NOMO-1 (cell line): ENCODE measurements at regions not wholly inside any gene's neighbourhood (a gene's known extent, or its start where the extent isn't known, plus 50 kb on each side); places are given as distances from the start of the nearest gene placed in this dataset.
"Not testable (repeated sequence)": the region's sequence is repeated elsewhere in the genome, so short reads cannot be mapped to it uniquely, and the experiment has no call there.

Source experiments
- DNase-seq, 2 experiments: peaks; one replicate each; lab custom pipeline; 2025; ENCODE audit not compliant: unreplicated experiment in 2 of 2; lab: John Stamatoyannopoulos, UW

DNA sequence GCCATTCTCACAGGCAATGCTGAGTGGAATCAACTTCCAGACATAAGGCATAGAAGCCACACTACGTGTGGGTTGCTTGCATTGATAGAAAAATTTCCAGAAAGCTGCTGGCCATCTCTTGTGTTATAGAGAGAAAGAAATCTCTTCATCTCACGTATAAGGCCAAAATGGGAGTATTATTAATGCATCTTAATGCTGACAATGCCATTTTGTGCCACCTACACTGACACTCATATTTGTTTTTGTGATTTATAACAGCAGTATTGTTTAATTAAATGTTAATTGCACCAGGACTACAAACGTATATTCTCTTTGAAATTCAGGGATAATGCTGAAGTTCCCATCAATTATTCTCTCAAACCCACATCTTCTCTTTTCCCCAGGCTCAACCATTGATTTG is 56.1 kb upstream of the TMEM132D start:
- no peak for DNase-seq

DNA sequence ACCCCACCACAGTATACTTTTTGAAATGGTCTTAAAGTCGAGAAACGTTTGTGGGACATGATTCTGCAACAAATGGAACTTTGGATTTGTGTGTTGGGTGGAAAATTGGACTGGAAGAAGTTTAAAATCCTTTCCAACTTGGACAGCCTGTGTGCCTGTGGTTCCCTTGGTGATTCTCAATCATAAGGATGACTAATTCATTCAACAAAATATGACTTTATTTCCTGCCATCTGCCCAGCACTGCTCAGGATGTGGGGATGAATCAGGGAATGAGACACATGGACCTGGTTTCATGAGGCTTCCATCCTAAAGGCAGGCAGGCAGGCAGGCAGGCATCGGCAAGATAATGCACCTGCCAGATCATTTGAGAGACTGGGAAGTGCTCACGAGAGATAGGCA is 57.3 kb upstream of the TMEM132D start:
- DNase-seq: no peak

DNA sequence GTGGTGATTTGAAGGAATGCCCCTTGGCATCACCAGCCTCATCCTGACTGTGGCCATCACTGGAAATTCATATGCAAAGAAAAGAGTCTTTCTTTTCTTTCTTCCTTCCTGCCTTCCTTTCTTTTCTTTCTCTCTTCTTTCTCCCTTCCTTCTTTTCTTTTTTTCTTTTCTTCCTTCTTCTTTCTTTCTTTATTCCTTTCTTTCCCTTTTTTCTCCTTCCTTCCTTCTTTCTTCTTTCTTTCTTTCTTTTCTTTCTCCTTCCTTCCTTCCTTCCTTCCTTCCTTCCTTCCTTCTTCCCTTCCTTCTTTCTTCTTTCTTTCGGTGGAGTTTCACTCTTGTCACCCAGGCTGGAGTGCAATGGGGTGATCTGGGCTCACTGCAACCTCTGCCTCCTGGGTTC is 58.0 kb upstream of the TMEM132D start:
- no peak for DNase-seq

DNA sequence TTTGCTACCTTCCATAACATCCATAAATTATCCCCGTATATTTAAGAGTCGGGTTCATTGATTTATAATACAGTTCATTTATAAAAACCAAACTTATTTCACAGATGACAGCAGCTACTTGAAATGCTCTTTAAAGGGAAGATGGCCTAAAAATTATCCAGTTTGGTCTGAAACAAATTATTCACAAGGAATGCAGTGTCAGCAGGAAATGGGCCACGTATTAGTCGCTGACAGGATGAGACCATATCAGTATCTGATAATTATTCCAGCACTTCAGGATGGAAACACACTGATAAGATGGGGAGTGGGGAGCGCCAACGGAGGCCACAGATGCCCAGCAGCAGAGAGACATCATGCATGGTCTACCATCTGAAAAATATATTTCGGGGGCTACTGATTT is 60.5 kb upstream of the TMEM132D start:
- no peak for DNase-seq

DNA sequence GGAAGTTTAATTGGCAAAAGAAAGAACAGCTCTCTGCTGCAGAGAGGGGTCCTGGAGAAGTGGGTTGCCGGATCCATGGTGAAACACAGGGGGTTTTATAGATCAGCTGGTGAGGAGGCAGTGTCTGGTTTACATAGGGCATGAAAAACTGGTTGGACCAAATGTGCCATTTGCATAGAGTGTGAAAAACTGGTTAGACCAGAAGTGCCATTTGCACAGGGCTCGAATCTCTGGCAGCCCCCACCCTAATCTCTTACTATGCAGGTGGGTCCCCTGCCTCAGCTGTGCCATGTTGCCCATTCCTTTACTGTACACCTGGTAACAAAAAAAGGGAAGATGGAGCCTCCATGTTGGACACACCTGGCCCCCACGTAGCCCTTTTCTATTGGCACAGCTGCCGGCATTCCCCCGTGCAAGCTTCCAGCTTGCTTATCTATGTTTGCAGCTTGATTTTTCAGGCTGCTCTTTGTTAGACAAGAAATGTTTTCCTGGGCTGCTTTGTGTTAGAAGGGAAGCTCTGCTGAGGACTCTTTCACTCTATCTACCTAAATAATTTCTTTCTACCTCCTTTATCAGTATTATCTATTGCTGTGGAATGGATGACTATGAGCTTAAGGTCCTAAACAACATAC is 61.1 kb upstream of the TMEM132D start:
- DNase-seq: no peak

DNA sequence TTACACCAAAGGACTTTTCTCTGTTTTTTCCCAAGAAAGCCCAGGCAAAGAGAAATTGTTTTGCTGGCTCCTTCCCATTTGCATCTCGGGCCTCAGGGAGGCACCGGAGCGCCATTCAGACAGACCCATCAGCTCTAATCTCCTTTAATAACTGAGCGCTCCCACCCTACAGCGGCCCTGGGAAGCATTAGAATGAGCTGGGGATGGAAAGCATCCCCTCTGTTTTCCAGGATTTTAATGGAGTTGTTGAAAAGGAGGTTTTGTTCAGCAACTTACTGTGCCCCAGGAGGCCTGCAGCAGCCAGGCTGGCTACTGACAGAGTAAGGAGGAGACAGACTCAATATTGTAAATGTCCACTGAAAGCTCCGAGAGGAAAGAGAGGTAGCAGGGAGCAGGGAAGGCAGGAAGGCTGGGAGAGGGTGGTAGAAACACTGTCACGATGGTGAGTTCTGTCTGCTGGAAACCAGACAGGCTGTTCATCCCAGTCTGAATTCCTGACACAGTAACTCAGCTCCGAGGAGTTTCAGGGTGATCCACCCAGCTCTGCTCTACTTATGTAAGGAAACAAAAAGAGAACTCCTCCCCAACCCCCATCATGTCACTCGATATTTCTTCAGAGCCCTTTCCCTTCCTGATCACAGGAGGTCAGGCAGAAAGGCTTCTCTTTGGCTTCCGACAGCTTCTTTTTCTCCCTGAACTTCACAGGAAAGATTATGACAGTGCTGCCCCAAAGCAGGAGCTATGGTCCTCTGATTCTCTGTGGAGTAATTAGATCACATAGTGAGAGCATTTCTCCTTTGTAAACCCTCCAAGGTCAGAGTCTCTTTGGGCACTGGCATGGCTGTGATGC is 62.5 kb upstream of the TMEM132D start:
- DNase-seq: no peak

DNA sequence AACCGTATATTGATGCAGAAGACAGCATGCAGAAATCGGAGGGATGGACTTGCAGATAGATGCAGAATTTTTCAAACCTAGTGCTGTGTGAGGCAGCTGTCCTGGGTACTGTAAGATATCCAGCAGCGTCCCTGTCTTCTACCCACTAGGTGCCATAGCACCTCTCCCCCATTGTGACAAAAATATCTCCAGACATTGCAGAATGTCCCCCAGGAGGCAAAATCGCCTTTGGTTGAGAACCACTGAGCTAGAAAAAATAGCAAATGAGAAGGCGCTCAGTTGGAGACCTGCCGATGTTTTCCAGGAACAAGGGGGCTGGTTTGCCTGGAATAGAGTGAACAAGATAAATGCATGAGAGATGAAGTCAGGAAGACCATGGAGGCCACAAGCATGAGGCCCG is 67.9 kb upstream of the TMEM132D start:
- no peak for DNase-seq

DNA sequence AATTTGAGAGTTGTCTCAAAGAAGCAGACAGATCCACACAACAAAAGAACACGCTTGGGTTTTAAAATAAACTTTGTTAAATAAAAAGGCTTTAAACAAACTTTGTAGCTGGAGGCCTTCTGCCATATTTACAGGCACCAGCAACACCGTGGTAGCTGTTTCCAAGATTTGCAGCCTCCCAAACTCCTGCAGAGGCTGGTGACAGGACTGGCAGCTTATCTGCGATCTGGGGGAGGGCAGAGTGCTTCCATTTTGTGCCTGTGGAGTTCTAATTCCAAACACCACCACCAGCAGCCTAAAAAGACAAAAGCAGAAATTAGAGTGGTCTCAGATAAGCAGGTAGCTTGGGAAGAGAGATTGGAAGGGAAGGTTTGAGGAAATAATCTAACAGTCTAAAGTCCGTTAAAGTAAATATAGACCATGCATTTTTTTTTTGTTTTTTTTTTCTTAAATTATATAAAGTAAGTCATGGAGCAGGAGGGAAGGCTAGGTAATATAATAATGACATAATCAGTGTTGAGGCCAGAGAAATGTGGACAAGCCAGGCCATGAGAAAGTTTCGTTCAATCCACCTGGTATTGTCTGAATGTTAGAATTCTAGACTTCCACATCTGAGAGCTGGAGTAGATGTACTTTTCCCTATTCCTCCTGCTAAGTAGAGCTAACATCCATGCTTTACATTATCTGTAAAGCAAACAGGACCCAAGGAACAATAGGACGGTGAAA is 69.6 kb upstream of the TMEM132D start:
- no peak for DNase-seq

DNA sequence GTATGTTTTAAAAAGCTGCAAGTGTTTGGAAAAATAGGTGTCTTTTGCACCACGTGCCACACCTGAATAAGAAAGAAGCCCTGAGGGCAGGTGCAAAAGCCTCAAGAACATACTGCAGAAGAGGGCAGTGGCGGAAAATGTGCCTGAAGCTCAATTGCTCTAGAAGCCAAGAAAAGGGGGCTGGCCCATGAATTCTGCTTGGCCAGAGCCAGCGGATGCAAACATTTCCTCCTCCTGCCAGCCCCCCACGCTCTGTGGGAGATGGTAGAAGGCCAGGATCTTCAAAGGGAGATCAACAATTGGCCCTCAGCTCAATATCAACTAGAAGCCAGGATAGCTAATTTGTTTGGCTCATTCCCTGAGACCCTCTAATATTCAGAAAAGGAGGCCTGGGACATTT is 80.3 kb upstream of the TMEM132D start:
- no peak for DNase-seq

DNA sequence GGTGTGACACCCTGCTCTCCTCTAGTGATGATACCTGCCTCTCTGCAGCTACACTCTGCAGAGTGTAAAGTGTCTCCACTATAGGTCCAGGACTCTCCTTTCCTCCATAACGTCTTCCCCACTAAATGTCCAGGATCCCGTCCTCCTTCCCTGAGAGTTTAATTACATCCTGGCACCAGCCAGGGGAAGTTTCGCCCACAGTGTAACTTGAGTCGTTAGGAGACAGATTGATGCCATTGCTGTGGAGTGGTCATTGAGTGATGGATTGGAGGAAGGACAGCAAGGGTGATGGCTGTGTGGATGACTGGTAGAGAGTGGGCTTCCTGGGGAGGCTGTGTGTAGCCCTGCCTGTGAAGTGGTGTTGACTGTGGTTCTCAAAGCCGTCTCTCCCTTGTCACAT is 84.0 kb upstream of the TMEM132D start:
- no peak for DNase-seq

DNA sequence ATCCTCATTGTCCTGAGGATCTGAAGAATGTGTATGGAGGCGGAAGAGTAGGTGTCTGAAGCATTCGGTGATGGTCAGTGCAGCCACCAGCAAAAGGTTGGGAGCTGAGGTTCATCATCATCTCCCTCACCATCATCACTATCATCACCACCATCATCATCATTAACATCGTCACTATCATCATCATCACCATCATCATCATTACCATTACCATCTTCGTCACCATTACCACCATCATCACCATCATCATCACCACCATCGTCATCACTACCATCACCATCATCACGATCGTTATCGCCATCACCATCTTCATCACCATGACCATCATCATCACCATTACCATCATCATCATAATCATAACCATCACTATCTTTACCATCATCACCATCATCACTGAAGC is 90.8 kb upstream of the TMEM132D start:
- no peak for DNase-seq

DNA sequence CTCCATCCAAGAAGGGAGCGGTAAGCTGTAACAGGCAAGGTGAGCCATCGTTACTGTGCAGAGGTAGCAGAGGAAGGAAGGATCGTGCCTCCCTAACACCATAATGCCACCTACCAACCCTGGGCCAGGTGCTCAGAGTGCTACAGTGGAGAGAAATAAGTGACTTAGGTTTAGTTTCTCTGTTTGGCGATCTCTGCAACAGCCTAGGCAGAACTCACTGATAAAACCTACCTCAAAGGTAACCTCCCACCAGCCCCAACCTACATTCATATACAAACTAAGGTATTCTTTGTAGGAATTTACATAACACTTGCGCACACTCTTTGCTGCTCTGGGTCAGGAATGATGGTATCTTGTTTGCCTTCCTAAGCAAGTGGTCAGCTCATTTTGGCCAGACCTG is 93.4 kb upstream of the TMEM132D start:
- no peak for DNase-seq

DNA sequence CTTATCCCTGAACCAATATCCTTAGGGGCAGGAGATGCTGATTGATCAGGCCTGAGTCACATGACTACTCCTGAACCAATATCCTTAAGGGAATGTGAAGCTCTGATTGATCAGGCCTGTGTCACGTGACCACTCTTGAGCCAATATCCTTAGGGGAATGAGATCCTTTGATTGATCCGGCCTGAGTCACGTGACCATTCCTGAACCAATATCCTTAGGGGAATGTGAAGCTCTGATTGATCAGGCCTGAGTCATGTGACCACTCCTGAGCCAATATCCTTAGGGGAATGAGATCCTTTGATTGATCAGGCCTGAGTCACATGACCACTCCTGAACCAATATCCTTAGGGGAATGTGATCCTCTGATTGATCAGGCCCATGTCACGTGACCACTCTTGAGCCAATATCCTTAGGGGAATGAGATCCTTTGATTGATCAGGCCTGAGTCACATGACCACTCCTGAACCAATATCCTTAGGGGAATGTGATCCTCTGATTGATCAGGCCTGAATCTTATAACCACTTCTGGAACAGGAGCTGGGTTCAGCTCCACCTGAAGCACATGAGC is 100.6 kb upstream of the TMEM132D start:
- DNase-seq: not testable (repeated sequence)

DNA sequence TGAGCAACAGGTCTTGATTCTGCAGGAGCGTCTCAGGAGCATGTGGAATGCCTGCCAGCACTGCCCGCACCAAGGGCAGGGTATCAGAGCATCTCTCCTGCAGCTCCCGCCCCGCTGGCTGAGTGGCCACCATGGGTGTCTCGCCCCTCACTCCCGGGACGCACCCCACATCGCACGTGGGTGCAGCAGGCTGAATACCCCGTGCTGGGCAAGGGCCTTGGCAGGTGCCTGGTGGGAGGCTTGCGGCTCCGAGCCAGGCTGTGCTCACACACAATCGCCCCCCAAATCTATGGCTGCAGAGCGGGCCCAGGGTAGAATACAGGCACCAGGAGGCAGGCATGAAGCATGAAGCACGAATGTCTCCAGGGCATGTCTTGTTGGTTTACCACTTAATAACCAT is 103.9 kb upstream of the TMEM132D start:
- DNase-seq: no peak

DNA sequence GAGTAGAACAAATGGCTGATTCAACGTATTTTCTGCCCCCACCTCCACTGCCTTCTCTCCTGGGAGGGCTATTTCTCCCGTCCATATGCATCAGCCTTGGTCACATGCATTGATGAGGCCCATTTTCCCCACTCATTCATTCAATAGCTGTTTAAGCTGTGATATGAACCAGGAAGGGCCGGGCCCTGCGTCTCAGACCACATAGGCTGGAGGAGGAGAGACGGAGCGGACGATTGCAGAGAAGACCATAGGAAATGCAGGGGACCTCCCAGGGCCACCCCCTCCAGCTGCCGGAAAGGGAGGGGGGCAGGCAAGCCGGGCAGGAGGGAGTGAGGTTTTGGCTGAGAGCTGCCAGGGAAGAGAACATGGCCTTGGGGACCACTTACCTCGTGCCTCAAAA is 104.4 kb upstream of the TMEM132D start:
- no peak for DNase-seq

DNA sequence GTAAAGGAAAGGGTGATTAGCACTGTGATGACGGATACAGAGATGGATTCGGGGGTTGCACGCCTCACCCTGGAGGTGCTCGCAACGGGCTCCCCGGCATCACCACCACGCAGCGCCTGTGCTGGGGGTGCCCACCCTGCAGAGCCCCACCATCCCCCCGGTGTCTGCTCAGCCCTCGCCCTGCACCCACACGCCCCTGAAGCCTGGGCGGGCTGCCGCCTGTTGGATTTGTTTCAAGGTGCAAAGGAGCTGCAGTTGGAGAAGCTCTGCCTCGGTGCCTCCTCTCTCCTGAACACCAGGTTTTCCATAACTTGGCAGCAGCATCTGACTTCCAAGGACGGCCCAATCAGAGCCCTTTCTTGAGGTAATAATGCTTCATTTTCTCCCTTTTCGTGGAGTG is 106.1 kb upstream of the TMEM132D start:
- DNase-seq: no peak

DNA sequence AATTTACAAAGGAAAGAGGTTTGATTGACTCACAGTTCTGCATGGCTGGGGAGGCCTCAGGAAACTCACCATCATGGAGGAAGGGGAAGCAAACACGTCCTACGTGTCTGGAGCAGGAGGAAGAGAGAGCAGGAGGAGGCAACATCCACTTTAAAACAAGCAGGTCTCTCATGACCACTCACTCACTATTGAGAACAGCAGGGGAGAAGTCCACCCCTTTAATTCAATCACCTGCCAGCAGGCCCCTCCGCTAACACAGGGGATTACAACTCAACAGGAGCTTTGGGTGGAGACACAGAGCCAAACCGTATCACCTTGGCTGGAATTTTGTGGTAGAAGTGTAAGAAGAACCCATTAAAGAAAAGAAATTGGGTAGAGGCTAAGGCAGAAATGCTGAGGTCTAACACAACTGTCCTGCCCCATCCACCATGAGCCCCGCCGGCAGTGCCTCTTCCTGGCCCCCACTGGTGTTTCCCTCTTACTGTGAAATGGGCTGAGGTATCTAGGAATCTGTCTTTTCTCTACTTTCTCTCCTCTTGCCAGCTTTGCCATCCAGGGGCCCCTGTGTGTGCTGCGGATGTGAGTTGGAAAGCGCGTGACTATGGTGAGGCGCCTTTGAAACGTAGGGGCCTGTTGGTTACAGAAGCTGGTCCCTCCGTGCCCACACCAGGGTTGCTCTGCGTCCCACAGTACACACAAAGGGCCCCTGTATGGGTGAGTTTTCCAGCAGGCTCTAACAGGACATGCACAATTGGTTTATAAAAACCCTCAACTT is 108.0 kb upstream of the TMEM132D start:
- no peak for DNase-seq

DNA sequence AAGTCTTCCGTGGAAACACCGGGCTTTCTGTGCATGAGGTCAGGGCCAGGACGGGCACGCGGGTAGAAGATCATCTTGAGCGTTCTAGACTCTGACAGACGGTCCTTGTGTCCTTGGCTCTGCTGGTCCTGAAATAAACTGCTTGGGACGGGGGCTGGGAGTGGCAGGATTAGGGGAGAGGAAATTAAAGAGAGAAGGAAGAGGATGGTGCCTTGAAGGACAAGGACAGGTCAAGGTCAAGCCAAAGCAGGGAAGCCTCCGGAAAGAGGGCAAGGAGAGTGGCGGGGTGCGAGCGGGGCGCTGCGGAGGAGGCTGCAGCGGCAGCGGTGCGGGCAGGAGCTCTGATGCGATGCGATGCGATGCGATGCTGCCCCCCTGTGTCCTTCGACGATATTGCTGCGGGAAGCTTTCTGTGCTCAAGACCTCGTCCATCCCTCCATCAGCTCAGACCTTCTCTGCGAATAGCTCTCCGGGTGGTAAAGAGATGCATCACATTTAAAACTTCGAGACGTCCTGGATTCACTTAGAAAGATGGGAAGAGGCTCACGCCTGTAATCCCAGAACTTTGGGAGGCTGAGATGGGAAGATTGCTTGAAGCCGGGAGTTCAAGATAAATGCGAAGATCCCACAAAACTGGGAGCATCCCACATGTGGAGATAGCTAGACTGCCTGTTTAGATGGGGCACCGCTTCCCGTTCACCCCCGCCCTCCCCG is 110.1 kb upstream of the TMEM132D start:
- DNase-seq: no peak

DNA sequence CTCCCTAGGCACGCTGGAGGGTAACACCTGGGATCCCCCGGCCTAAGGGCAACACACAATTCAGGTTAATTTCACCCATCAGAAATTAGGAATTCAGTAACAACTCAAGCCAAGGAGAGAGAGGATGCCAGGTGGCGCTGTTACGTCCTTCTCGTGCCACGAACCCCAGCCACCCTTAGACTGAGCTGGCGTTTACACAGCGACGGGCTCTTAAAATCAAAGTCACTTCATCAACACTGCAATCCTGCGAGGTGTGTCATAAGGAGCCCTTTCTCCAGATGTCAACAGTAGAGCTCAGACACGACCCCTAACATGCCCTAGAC is 110.6 kb upstream of the TMEM132D start:
- DNase-seq: no peak

DNA sequence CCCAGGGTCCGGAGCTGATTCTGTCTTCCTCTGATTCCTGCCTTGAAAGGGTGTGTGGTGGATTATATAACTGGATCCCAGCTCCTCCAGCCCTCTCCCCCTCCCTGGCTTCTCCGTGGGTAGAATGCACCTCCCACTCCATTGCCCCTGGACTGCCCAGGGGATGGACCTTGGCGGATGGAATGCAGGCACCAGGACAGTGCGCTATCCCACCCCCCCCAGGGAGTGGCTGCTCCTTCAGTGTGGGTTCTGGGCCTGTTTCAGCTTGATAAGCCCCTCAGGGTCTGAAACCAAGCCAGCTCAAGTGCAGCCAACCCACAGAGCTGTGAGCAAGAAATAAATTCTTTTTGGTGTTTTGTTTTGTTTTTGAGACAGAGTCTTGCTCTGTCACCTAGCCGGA is 112.4 kb upstream of the TMEM132D start:
- no peak for DNase-seq
